SU-DHL-6 (cell line): ENCODE measurements at regions not wholly inside any gene's neighbourhood (a gene's known extent, or its start where the extent isn't known, plus 50 kb on each side); places are given as distances from the start of the nearest gene placed in this dataset.

Source experiments
- H2AFZ ChIP-seq: fragments of 200-600 bp; sonication (generic); 2 replicates; pipeline ENCODE4 v1.6.1; 2014; ENCODE audit warnings: low read depth, mild to moderate bottlenecking, moderate library complexity, mixed read lengths, antibody characterized with exemption, low read length; ENCODE audit not compliant: severe bottlenecking
- H3F3A ChIP-seq: fragments of 200-600 bp; shearing (Covaris generic); 2 replicates; pipeline ENCODE4 v1.6.0; 2016; ENCODE audit warnings: antibody characterized with exemption, mild to moderate bottlenecking; ENCODE audit not compliant: insufficient read depth
- H3K27ac ChIP-seq: fragments of 200-600 bp; sonication (generic); 2 replicates; pipeline ENCODE4 v1.5.1; 2016; ENCODE audit warnings: low read depth, mild to moderate bottlenecking, low read length, moderate library complexity, mixed read lengths
- H3K27me3 ChIP-seq: fragments of 200-600 bp; sonication (generic), shearing (Covaris generic); 2 replicates; pipeline ENCODE4 v1.6.0; 2014; ENCODE audit warnings: mild to moderate bottlenecking, low read length
- H3K36me3 ChIP-seq: fragments of 200-600 bp; sonication (generic); 2 replicates; pipeline ENCODE4 v1.6.1; 2014; ENCODE audit warnings: mild to moderate bottlenecking, low read length, mixed read lengths
- H3K4me2 ChIP-seq: fragments of 300-600, 200-600 bp; shearing (Covaris generic), sonication (generic); 2 replicates; pipeline ENCODE4 v1.6.0; 2014; ENCODE audit warnings: low read length, low read depth, mild to moderate bottlenecking; ENCODE audit not compliant: poor library complexity, severe bottlenecking
- H3K4me3 ChIP-seq: fragments of 200-600 bp; sonication (generic); 2 replicates; pipeline ENCODE4 v1.5.1; 2014; ENCODE audit warnings: antibody characterized with exemption, low read length, mild to moderate bottlenecking, mixed read lengths; ENCODE audit not compliant: insufficient read depth, poor library complexity, severe bottlenecking
- H3K79me2 ChIP-seq: fragments of 200-600 bp; sonication (generic); 2 replicates; pipeline ENCODE4 v1.6.1; 2014; ENCODE audit warnings: mild to moderate bottlenecking, low read length, moderate library complexity; ENCODE audit not compliant: insufficient read depth
- H3K9ac ChIP-seq: fragments of 200-600 bp; sonication (generic); 2 replicates; pipeline ENCODE4 v1.7.0; 2014; ENCODE audit warnings: mild to moderate bottlenecking, low read length
- H3K9me2 ChIP-seq: fragments of 200-600 bp; sonication (generic); replicated peaks from 2 replicates; pipeline ENCODE4 v1.6.1; 2014; ENCODE audit warnings: low read length; ENCODE audit not compliant: insufficient read depth
- H3K9me3 ChIP-seq: fragments of 200-600 bp; sonication (generic); 2 replicates; pipeline ENCODE4 v1.6.1; 2014; ENCODE audit warnings: low read length, mixed read lengths; ENCODE audit not compliant: insufficient read depth
- H4K20me1 ChIP-seq: fragments of 200-600 bp; sonication (generic); 2 replicates; pipeline ENCODE4 v1.6.1; 2014; ENCODE audit warnings: low read depth, mild to moderate bottlenecking, antibody characterized with exemption, low read length, moderate library complexity, mixed read lengths
- CTCF ChIP-seq: fragments of 200-600 bp; sonication (generic); IDR thresholded peaks from one replicate; pipeline ENCODE4 v1.5.1; 2017; ENCODE audit warnings: antibody characterized with exemption, mild to moderate bottlenecking, low read length, moderate library complexity; ENCODE audit not compliant: insufficient read depth, poor library complexity, severe bottlenecking
- EZH2phosphoT487 ChIP-seq: fragments of 200-600 bp; sonication (generic), shearing (Covaris generic); conservative IDR thresholded peaks from 2 replicates; pipeline ENCODE4 v1.6.1; 2018; ENCODE audit warnings: mild to moderate bottlenecking, antibody characterized with exemption, low read length, moderate library complexity, mixed read lengths

- no peaks in the 10 kb centered on the region for H3K27me3 ChIP-seq
- H3K79me2 ChIP-seq: no peaks in the 10 kb centered on the region
- no peaks in the 10 kb centered on the region for H3F3A ChIP-seq
- H3K4me2 ChIP-seq: no peak overlapping the region
- TF ChIP-seq CTCF (no peak), EZH2phosphoT487 (no peak)
- H2AFZ ChIP-seq: no peak overlapping the region
- no peaks in the 10 kb centered on the region for H3K36me3 ChIP-seq
- H3K27ac ChIP-seq: no peak overlapping the region
- H3K9me2 ChIP-seq: no peaks in the 10 kb centered on the region
- H3K4me3 ChIP-seq: no peak overlapping the region
- no peak overlapping the region for H3K9ac ChIP-seq
- no peaks in the 10 kb centered on the region for H4K20me1 ChIP-seq
- H3K9me3 ChIP-seq: no peaks in the 10 kb centered on the region
These were observed 398.8 kb downstream of the SEC23A start for GRCh38 chr14:38704220-38704619.

GRCh38 chr14:38696925-38697324 is 406.1 kb downstream of the SEC23A start:
- H3K4me3 ChIP-seq: no peak overlapping the region
- no peaks in the 10 kb centered on the region for H3K9me2 ChIP-seq
- no peaks in the 10 kb centered on the region for H3K36me3 ChIP-seq
- H3K9ac ChIP-seq: no peak overlapping the region
- no peaks in the 10 kb centered on the region for H3F3A ChIP-seq
- H3K27me3 ChIP-seq: no peaks in the 10 kb centered on the region
- no peaks in the 10 kb centered on the region for H3K79me2 ChIP-seq
- H3K4me2 ChIP-seq: no peak overlapping the region
- no peaks in the 10 kb centered on the region for H4K20me1 ChIP-seq
- TF ChIP-seq EZH2phosphoT487: no peak
- no peak for TF ChIP-seq CTCF
- no peak overlapping the region for H3K27ac ChIP-seq
- no peaks in the 10 kb centered on the region for H3K9me3 ChIP-seq
- H2AFZ ChIP-seq: no peak overlapping the region

- no peaks in the 10 kb centered on the region for H4K20me1 ChIP-seq
- no peaks in the 10 kb centered on the region for H3K27me3 ChIP-seq
- no peaks in the 10 kb centered on the region for H3K79me2 ChIP-seq
- H3K9ac ChIP-seq: no peak overlapping the region
- no peaks in the 10 kb centered on the region for H3K36me3 ChIP-seq
- no peak overlapping the region for H3K27ac ChIP-seq
- no peaks in the 10 kb centered on the region for H3K9me3 ChIP-seq
- no peak for TF ChIP-seq CTCF
- no peak for TF ChIP-seq EZH2phosphoT487
- H3K4me2 ChIP-seq: no peak overlapping the region
- no peak overlapping the region for H2AFZ ChIP-seq
- H3K9me2 ChIP-seq: no peaks in the 10 kb centered on the region
- H3F3A ChIP-seq: no peaks in the 10 kb centered on the region
- no peak overlapping the region for H3K4me3 ChIP-seq
These were observed 409.6 kb downstream of the SEC23A start for GRCh38 chr14:38693423-38693822.
